ENCODE measurements at regions not wholly inside any gene's neighbourhood (a gene's known extent, or its start where the extent isn't known, plus 50 kb on each side); places are given as distances from the start of the nearest gene placed in this dataset.

DNA sequence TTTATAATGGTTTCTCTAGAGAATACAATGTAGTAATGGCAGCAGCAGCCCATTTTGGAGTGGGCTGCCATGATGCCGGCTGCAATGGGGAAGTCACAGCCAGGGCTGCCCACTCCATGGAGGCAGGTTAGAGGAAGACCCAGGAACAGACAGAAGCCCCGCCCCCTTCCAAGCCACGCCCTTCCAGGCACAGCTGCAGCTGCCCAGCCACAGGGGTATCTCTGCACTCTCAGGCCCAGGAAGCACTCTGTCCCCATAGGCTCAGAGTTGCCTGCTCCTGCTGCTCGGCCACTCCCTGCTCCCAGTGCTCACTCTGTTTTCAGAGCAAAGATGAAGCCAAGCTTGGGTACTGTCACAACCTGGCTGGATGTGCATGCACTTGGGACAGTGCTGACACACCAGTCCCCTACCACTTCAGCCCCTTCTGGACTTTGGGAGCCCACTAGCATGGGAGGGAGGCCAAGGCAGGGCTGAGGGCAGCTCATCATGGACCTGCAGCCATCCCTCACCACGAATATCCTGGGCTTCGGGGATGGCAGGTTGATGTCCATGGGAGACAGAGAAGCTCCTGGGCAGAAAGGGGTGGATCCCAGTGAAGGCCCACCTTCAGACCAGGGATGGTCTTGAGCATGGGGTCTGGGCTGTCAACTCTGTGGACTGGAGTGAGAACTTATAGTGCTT, 1224.2 kb downstream of the SLITRK5 start:
- TF ChIP-seq GATA2 (IDR thresholded peaks at IDR 0.05; ENCODE audit: low read depth, low read length) (no peak), GATA3 (IDR thresholded peaks at IDR 0.05; ENCODE audit: low read depth, low read length) (no peak)

Measured in SH-SY5Y (cell line).